HL-60 (cell line): ENCODE measurements at regions not wholly inside any gene's neighbourhood (a gene's known extent, or its start where the extent isn't known, plus 50 kb on each side); places are given as distances from the start of the nearest gene placed in this dataset.

Source experiments
- DNase-seq, 2 experiments: peaks; one replicate each; pipeline ENCODE4 v3.0.0-alpha.2; 2010 to 2020; ENCODE audit warnings: low read depth in 1 of 2, low spot score in 1 of 2
- H3K27ac ChIP-seq: fragments of 250-450 bp; sonication (Bioruptor Pico); replicated peaks from 2 replicates; pipeline ENCODE4 v1.5.1; 2020; ENCODE audit warnings: mild to moderate bottlenecking, moderate library complexity
- H3K27me3 ChIP-seq: fragments of 250-450 bp; sonication (Bioruptor Pico); 2 replicates; pipeline ENCODE4 v1.5.1; 2021; ENCODE audit warnings: mild to moderate bottlenecking, moderate library complexity; ENCODE audit not compliant: insufficient read depth, poor library complexity, severe bottlenecking
- H3K4me3 ChIP-seq: replicated peaks from 2 replicates; pipeline ENCODE4 v1.5.1; 2011; ENCODE audit warnings: mild to moderate bottlenecking, control low read depth, low read length; ENCODE audit not compliant: insufficient read depth
- GABPA ChIP-seq: IDR thresholded peaks from 2 replicates; pipeline ENCODE4 v1.6.1; 2012; ENCODE audit warnings: low read depth
- POLR2AphosphoS5 ChIP-seq: IDR thresholded peaks from 2 replicates; pipeline ENCODE4 v1.6.1; 2012; ENCODE audit warnings: low read depth
- SPI1 ChIP-seq: IDR thresholded peaks from 2 replicates; pipeline ENCODE4 v1.6.1; 2012; ENCODE audit warnings: low read depth, mild to moderate bottlenecking, borderline replicate concordance
- TF ChIP-seq, protein P1 (sequence below): IDR thresholded peaks from 2 replicates; pipeline ENCODE4 v1.6.1; 2012; ENCODE audit warnings: low read depth; ENCODE audit not compliant: insufficient replicate concordance
- TF ChIP-seq, protein P2 (sequence below): IDR thresholded peaks from one replicate; pipeline ENCODE4 v1.5.1; 2011; ENCODE audit warnings: low read length, control low read depth, inconsistent platforms; ENCODE audit not compliant: insufficient read depth

DNA sequence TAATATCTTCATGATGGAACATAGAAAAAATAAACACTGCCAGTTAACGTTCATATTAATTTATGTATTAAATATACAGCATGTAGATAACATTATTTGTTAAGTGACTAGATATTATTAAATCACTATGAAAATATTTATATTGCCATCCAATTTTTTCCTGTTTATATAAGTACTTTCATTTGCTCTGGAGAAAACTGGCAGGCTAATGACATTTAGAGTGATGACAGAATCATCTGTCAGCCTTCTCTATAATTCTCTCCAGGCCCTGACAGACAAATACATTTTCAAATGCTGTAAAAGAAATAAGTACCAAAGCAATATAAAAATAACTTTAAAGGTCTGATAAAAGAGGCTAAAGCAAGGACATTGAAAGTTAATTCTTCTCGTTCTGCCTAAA lies 2556.7 kb upstream of the PCDH20 start:
- Histone ChIP-seq H3K27ac (no peak overlapping the region), H3K27me3 (no peaks in the 10 kb centered on the region), H3K4me3 (no peak overlapping the region)
- TF ChIP-seq SPI1 (no peak), GABPA (no peak), POLR2AphosphoS5 (no peak)
- TF ChIP-seq, protein P1, sequence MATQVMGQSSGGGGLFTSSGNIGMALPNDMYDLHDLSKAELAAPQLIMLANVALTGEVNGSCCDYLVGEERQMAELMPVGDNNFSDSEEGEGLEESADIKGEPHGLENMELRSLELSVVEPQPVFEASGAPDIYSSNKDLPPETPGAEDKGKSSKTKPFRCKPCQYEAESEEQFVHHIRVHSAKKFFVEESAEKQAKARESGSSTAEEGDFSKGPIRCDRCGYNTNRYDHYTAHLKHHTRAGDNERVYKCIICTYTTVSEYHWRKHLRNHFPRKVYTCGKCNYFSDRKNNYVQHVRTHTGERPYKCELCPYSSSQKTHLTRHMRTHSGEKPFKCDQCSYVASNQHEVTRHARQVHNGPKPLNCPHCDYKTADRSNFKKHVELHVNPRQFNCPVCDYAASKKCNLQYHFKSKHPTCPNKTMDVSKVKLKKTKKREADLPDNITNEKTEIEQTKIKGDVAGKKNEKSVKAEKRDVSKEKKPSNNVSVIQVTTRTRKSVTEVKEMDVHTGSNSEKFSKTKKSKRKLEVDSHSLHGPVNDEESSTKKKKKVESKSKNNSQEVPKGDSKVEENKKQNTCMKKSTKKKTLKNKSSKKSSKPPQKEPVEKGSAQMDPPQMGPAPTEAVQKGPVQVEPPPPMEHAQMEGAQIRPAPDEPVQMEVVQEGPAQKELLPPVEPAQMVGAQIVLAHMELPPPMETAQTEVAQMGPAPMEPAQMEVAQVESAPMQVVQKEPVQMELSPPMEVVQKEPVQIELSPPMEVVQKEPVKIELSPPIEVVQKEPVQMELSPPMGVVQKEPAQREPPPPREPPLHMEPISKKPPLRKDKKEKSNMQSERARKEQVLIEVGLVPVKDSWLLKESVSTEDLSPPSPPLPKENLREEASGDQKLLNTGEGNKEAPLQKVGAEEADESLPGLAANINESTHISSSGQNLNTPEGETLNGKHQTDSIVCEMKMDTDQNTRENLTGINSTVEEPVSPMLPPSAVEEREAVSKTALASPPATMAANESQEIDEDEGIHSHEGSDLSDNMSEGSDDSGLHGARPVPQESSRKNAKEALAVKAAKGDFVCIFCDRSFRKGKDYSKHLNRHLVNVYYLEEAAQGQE: no peak
- TF ChIP-seq, protein P2, sequence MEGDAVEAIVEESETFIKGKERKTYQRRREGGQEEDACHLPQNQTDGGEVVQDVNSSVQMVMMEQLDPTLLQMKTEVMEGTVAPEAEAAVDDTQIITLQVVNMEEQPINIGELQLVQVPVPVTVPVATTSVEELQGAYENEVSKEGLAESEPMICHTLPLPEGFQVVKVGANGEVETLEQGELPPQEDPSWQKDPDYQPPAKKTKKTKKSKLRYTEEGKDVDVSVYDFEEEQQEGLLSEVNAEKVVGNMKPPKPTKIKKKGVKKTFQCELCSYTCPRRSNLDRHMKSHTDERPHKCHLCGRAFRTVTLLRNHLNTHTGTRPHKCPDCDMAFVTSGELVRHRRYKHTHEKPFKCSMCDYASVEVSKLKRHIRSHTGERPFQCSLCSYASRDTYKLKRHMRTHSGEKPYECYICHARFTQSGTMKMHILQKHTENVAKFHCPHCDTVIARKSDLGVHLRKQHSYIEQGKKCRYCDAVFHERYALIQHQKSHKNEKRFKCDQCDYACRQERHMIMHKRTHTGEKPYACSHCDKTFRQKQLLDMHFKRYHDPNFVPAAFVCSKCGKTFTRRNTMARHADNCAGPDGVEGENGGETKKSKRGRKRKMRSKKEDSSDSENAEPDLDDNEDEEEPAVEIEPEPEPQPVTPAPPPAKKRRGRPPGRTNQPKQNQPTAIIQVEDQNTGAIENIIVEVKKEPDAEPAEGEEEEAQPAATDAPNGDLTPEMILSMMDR: no peak
- DNase-seq: no peak

DNA sequence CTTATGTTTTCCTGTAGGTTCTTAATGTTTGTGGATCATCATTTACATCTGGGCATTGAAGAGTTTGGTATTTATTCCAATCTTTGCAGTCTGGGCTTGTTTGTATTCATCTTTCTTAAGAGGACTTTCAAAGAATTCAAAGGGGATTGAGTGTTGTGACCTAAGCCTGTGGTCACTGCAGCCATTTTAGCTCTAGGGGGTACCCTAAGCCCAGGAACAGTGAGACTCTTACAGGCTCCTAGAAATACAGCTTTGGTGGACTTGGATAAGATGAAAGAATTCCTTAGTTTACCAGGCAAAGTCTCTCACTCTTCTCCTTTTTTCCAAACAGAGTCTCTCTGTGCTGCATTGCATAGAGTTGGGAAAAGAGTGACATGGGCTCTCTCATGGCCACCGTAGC lies 2539.0 kb upstream of the PCDH20 start:
- Histone ChIP-seq H3K4me3 (no peak overlapping the region), H3K27ac (no peak overlapping the region), H3K27me3 (no peaks in the 10 kb centered on the region)
- no peak for DNase-seq
- TF ChIP-seq POLR2AphosphoS5 (no peak), GABPA (no peak), SPI1 (no peak)
- TF ChIP-seq, protein P1: no peak
- TF ChIP-seq, protein P2: no peak

DNA sequence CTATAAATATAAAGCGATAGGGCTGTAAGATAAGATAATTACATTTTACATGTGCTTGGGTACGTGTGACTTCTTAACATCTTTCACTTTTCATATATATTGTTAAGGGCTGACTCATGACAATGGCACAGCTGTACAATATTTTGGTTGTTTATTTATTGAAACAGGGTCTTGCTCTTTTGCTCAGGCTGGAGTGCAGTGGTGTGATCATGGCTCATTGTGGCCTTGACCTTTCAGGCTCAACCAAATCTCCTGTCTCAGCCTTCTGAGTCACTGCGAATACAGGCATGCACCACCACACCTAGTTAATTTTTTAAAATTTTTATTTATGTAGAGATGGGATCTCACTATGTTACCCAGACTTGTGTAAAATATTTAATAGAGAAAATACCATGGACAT lies 2532.4 kb upstream of the PCDH20 start:
- TF ChIP-seq POLR2AphosphoS5 (no peak), GABPA (no peak)
- TF ChIP-seq, protein P1: no peak
- DNase-seq: no peak
- Histone ChIP-seq H3K4me3 (no peak overlapping the region), H3K27me3 (no peaks in the 10 kb centered on the region), H3K27ac (no peak overlapping the region)

DNA sequence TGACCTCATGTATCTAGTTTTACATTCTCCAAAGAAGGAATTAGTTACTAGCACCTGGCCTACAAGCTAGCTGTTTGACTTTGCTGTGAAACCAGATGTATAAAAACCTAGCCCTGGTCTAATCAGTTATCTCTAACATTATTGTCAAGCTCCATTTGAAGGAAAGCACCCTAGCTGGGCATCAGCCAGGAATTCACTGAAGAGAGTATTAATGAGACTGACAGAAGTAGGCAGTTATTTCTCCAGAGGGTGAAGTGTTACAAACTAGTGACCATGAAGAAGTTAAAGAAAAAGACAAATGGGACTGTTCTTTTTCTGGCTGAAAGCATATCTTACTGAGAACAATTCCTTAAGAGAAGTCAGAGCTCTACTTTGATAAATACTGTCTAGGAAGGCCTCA lies 2529.3 kb upstream of the PCDH20 start:
- Histone ChIP-seq H3K4me3 (no peak overlapping the region), H3K27me3 (no peaks in the 10 kb centered on the region), H3K27ac (no peak overlapping the region)
- DNase-seq: no peak
- TF ChIP-seq, protein P1: no peak
- TF ChIP-seq GABPA: no peak
- no peak for TF ChIP-seq POLR2AphosphoS5
- TF ChIP-seq, protein P2: no peak
